Thymus (tissue), 11 donors: ENCODE measurements at regions not wholly inside any gene's neighbourhood (a gene's known extent, or its start where the extent isn't known, plus 50 kb on each side); places are given as distances from the start of the nearest gene placed in this dataset.

Experiments used
- DNase-seq, 9 donors: peaks; one replicate each; pipeline ENCODE4 v3.0.0-alpha.2; 2013; ENCODE audit warnings: low spot score in 9 of 9, low read depth in 6 of 9, missing footprints in 1 of 9
- H3K27ac ChIP-seq, 2 donors: one replicate each; pipeline ENCODE4 v1.5.1; 2013; ENCODE audit warnings: control low read depth in 1 of 2, low read depth in 1 of 2, low read length in 1 of 2, mild to moderate bottlenecking in 1 of 2, moderate library complexity in 1 of 2
- H3K27me3 ChIP-seq, 2 donors: one replicate each; pipeline ENCODE4 v1.5.1; 2013; ENCODE audit warnings: low read length in 1 of 2; ENCODE audit not compliant: control insufficient read depth in 2 of 2, insufficient read depth in 1 of 2
- H3K36me3 ChIP-seq, 2 donors: one replicate each; pipeline ENCODE4 v1.5.1; 2013; ENCODE audit warnings: low read length in 1 of 2, mild to moderate bottlenecking in 1 of 2, moderate library complexity in 1 of 2; ENCODE audit not compliant: control insufficient read depth in 2 of 2, insufficient read depth in 2 of 2
- H3K4me1 ChIP-seq, 2 donors: one replicate each; pipeline ENCODE4 v1.5.1; 2013; ENCODE audit warnings: low read length in 2 of 2; ENCODE audit not compliant: control insufficient read depth in 2 of 2, insufficient read depth in 2 of 2
- H3K4me3 ChIP-seq, 2 donors: one replicate each; pipeline ENCODE4 v1.5.1; 2013; ENCODE audit warnings: low read length in 2 of 2, control low read depth in 1 of 2, mild to moderate bottlenecking in 1 of 2
- H3K9me3 ChIP-seq, 2 donors: one replicate each; pipeline ENCODE4 v1.5.1; 2013; ENCODE audit warnings: low read length in 1 of 2, mild to moderate bottlenecking in 1 of 2; ENCODE audit not compliant: control insufficient read depth in 2 of 2, insufficient read depth in 1 of 2
- WGBS: extraction: QIAGEN DNeasy Blood & Tissue Kit; methylation state at CpG from one replicate; pipeline ENCODE4 v1.1.7; 2013; 5-methylcytosine and 5-hydroxymethylcytosine counted together
- donor health status: healthy.

GRCh38 chr17:69761767-69762321, 313.2 kb upstream of the KCNJ16 start:
- H3K27ac ChIP-seq = no peak overlapping the region
- no peak for DNase-seq

GRCh38 chr17:69762359-69762758, 312.7 kb upstream of the KCNJ16 start:
- DNase-seq = no peak
- Histone ChIP-seq H3K27ac (no peak overlapping the region), H3K4me3 (no peak overlapping the region), H3K27me3 (no peaks in the 10 kb centered on the region), H3K4me1 (peaks cover 2% of the 10 kb centered on the region in 2 donors), H3K9me3 (no peaks in the 10 kb centered on the region), H3K36me3 (no peaks in the 10 kb centered on the region)
- 90% methylated on average over 1 of the region's 1 CpG for WGBS

More at GRCh38 chr17:69761767-69762321, 313.2 kb upstream of the KCNJ16 start:
- Histone ChIP-seq H3K9me3 (no peaks in the 10 kb centered on the region), H3K36me3 (no peaks in the 10 kb centered on the region), H3K4me3 (no peak overlapping the region), H3K4me1 (peaks cover 2% of the 10 kb centered on the region in 2 donors), H3K27me3 (no peaks in the 10 kb centered on the region)
- WGBS = 80% methylated on average over 4 of the region's 4 CpGs

GRCh38 chr17:69762766-69763165, 312.3 kb upstream of the KCNJ16 start:
- Histone ChIP-seq H3K4me1 (peaks cover 2% of the 10 kb centered on the region in 2 donors), H3K36me3 (no peaks in the 10 kb centered on the region), H3K27ac (no peak overlapping the region), H3K9me3 (no peaks in the 10 kb centered on the region), H3K4me3 (no peak overlapping the region), H3K27me3 (no peaks in the 10 kb centered on the region)
- DNase-seq = no peak
- 94% methylated on average over 2 of the region's 2 CpGs for WGBS

- Histone ChIP-seq H3K27ac (no peak overlapping the region), H3K4me1 (peaks cover 2% of the 10 kb centered on the region in 2 donors), H3K27me3 (no peaks in the 10 kb centered on the region), H3K4me3 (no peak overlapping the region), H3K36me3 (no peaks in the 10 kb centered on the region), H3K9me3 (no peaks in the 10 kb centered on the region)
- peak in 1 of 9 donors; percentile 4 for DNase-seq
- WGBS = 85% methylated on average over 3 of the region's 3 CpGs
Observed at GRCh38 chr17:69763503-69763902, 311.5 kb upstream of the KCNJ16 start.

- peaks cover 2% of the 10 kb centered on the region in 2 donors for H3K4me1 ChIP-seq
- no peak overlapping the region for H3K4me3 ChIP-seq
- H3K36me3 ChIP-seq = no peaks in the 10 kb centered on the region
- no peaks in the 10 kb centered on the region for H3K9me3 ChIP-seq
- DNase-seq = no peak
- no peaks in the 10 kb centered on the region for H3K27me3 ChIP-seq
- H3K27ac ChIP-seq = no peak overlapping the region
- 94% methylated on average over 1 of the region's 1 CpG for WGBS
Observed at GRCh38 chr17:69764146-69764545, 310.9 kb upstream of the KCNJ16 start.

GRCh38 chr17:69769050-69769449, 306.0 kb upstream of the KCNJ16 start:
- no peak overlapping the region for H3K27ac ChIP-seq
- no peaks in the 10 kb centered on the region for H3K4me1 ChIP-seq
- H3K27me3 ChIP-seq = no peaks in the 10 kb centered on the region
- WGBS = 96% methylated on average over 4 of the region's 4 CpGs
- H3K4me3 ChIP-seq = no peak overlapping the region
- DNase-seq = no peak
- no peaks in the 10 kb centered on the region for H3K36me3 ChIP-seq
- H3K9me3 ChIP-seq = no peaks in the 10 kb centered on the region

- H3K27me3 ChIP-seq = no peaks in the 10 kb centered on the region
- WGBS = 93% methylated on average over 3 of the region's 3 CpGs
- no peak overlapping the region for H3K27ac ChIP-seq
- H3K4me3 ChIP-seq = no peak overlapping the region
- H3K36me3 ChIP-seq = no peaks in the 10 kb centered on the region
- H3K9me3 ChIP-seq = no peaks in the 10 kb centered on the region
- DNase-seq = no peak
- no peaks in the 10 kb centered on the region for H3K4me1 ChIP-seq
Observed at GRCh38 chr17:69773081-69773480, 301.9 kb upstream of the KCNJ16 start.

GRCh38 chr17:69779378-69780214, 295.4 kb upstream of the KCNJ16 start:
- H3K27me3 ChIP-seq = no peaks in the 10 kb centered on the region
- H3K9me3 ChIP-seq = no peaks in the 10 kb centered on the region
- no peaks in the 10 kb centered on the region for H3K36me3 ChIP-seq
- no peak for DNase-seq
- H3K4me1 ChIP-seq = no peaks in the 10 kb centered on the region
- H3K27ac ChIP-seq = no peak overlapping the region
- 88% methylated on average over 8 of the region's 8 CpGs for WGBS
- no peak overlapping the region for H3K4me3 ChIP-seq

- no peaks in the 10 kb centered on the region for H3K9me3 ChIP-seq
- no peaks in the 10 kb centered on the region for H3K27me3 ChIP-seq
- no peak for DNase-seq
- 99% methylated on average over 3 of the region's 3 CpGs for WGBS
- no peak overlapping the region for H3K4me3 ChIP-seq
- H3K4me1 ChIP-seq = no peaks in the 10 kb centered on the region
- H3K36me3 ChIP-seq = no peaks in the 10 kb centered on the region
- no peak overlapping the region for H3K27ac ChIP-seq
Observed at GRCh38 chr17:69783865-69784264, 291.2 kb upstream of the KCNJ16 start.
